ENCODE measurements at regions not wholly inside any gene's neighbourhood (a gene's known extent, or its start where the extent isn't known, plus 50 kb on each side); places are given as distances from the start of the nearest gene placed in this dataset.
"Not testable (repeated sequence)": the region's sequence is repeated elsewhere in the genome, so short reads cannot be mapped to it uniquely, and the experiment has no call there.

- Histone ChIP-seq H3K4me1 (ENCODE audit: low read length) (peaks cover 3% of the 10 kb centered on the region; the same call in 1 of the 2 replicates), H3K9ac (ENCODE audit: low read length) (no peak overlapping the region), H3K9me3 (ENCODE audit: insufficient read depth, low read length) (no peaks in the 10 kb centered on the region), H3K27ac (ENCODE audit: low read length) (no peak overlapping the region), H4K20me1 (ENCODE audit: insufficient read depth, low read length) (no peaks in the 10 kb centered on the region), H2AFZ (ENCODE audit: low read depth, low read length) (no peak overlapping the region), H3K4me2 (ENCODE audit: low read length) (no peak overlapping the region), H3K27me3 (ENCODE audit: low read depth, low read length) (peaks cover 17% of the 10 kb centered on the region), H3K79me2 (ENCODE audit: low read length) (no peaks in the 10 kb centered on the region), H3K36me3 (replicated peaks; ENCODE audit: low read depth, low read length) (no peaks in the 10 kb centered on the region), H3K4me3 (ENCODE audit: low read length) (no peak overlapping the region)
- no peak for TF ChIP-seq CTCF (IDR thresholded peaks at IDR 0.05; ENCODE audit: low read depth, low read length)
- no peak for TF ChIP-seq EZH2phosphoT487 (IDR thresholded peaks at IDR 0.05; ENCODE audit: low read depth)
Measured at GRCh38 chr13:44646044-44646443, 69.9 kb upstream of the TSC22D1 start.

- Histone ChIP-seq H3K79me2 (ENCODE audit: low read length) (no peaks in the 10 kb centered on the region), H4K20me1 (ENCODE audit: insufficient read depth, low read length) (no peaks in the 10 kb centered on the region), H3K36me3 (replicated peaks; ENCODE audit: low read depth, low read length) (no peaks in the 10 kb centered on the region), H3K27ac (ENCODE audit: low read length) (no peak overlapping the region), H3K9ac (ENCODE audit: low read length) (no peak overlapping the region), H3K4me3 (ENCODE audit: low read length) (no peak overlapping the region), H3K4me1 (ENCODE audit: low read length) (peaks cover 1% of the 10 kb centered on the region; the same call in 1 of the 2 replicates), H3K9me3 (ENCODE audit: insufficient read depth, low read length) (no peaks in the 10 kb centered on the region), H2AFZ (ENCODE audit: low read depth, low read length) (no peak overlapping the region), H3K4me2 (ENCODE audit: low read length) (no peak overlapping the region), H3K27me3 (ENCODE audit: low read depth, low read length) (peaks cover 10% of the 10 kb centered on the region)
- TF ChIP-seq EZH2phosphoT487 (IDR thresholded peaks at IDR 0.05; ENCODE audit: low read depth) (no peak), CTCF (IDR thresholded peaks at IDR 0.05; ENCODE audit: low read depth, low read length) (no peak)
Measured at GRCh38 chr13:44643256-44643655, 67.1 kb upstream of the TSC22D1 start.

- no peaks in the 10 kb centered on the region for H3K36me3 ChIP-seq (replicated peaks; ENCODE audit: low read depth, low read length)
- H3K4me1 ChIP-seq (ENCODE audit: low read length) = no peaks in the 10 kb centered on the region
- no peak overlapping the region for H3K27ac ChIP-seq (ENCODE audit: low read length)
- no peak overlapping the region for H3K4me3 ChIP-seq (ENCODE audit: low read length)
- TF ChIP-seq EZH2phosphoT487 (IDR thresholded peaks at IDR 0.05; ENCODE audit: low read depth) (no peak), CTCF (IDR thresholded peaks at IDR 0.05; ENCODE audit: low read depth, low read length) (no peak)
- H3K9ac ChIP-seq (ENCODE audit: low read length) = no peak overlapping the region
- H4K20me1 ChIP-seq (ENCODE audit: insufficient read depth, low read length) = no peaks in the 10 kb centered on the region
- no peaks in the 10 kb centered on the region for H3K9me3 ChIP-seq (ENCODE audit: insufficient read depth, low read length)
- no peaks in the 10 kb centered on the region for H3K27me3 ChIP-seq (ENCODE audit: low read depth, low read length)
- no peak overlapping the region for H2AFZ ChIP-seq (ENCODE audit: low read depth, low read length)
- H3K4me2 ChIP-seq (ENCODE audit: low read length) = no peak overlapping the region
- H3K79me2 ChIP-seq (ENCODE audit: low read length) = no peaks in the 10 kb centered on the region
Measured at GRCh38 chr13:44637581-44637980, 61.5 kb upstream of the TSC22D1 start.

GRCh38 chr13:44629465-44630183 lies 53.5 kb upstream of the TSC22D1 start:
- no peak for TF ChIP-seq EZH2phosphoT487 (IDR thresholded peaks at IDR 0.05; ENCODE audit: low read depth)
- no peak for TF ChIP-seq CTCF (IDR thresholded peaks at IDR 0.05; ENCODE audit: low read depth, low read length)
- no peaks in the 10 kb centered on the region for H3K79me2 ChIP-seq (ENCODE audit: low read length)
- no peak overlapping the region for H3K27ac ChIP-seq (ENCODE audit: low read length)
- no peak overlapping the region for H3K4me2 ChIP-seq (ENCODE audit: low read length)
- H3K36me3 ChIP-seq (replicated peaks; ENCODE audit: low read depth, low read length) = no peaks in the 10 kb centered on the region
- H3K4me1 ChIP-seq (ENCODE audit: low read length) = no peaks in the 10 kb centered on the region
- no peak overlapping the region for H3K9ac ChIP-seq (ENCODE audit: low read length)
- no peaks in the 10 kb centered on the region for H3K9me3 ChIP-seq (ENCODE audit: insufficient read depth, low read length)
- peaks cover 12% of the 10 kb centered on the region for H3K27me3 ChIP-seq (ENCODE audit: low read depth, low read length)
- no peaks in the 10 kb centered on the region for H4K20me1 ChIP-seq (ENCODE audit: insufficient read depth, low read length)
- H3K4me3 ChIP-seq (ENCODE audit: low read length) = no peak overlapping the region
- H2AFZ ChIP-seq (ENCODE audit: low read depth, low read length) = no peak overlapping the region

- H4K20me1 ChIP-seq (ENCODE audit: insufficient read depth, low read length); H3K4me1 ChIP-seq (ENCODE audit: low read length); H3K27ac ChIP-seq (ENCODE audit: low read length); H3K36me3 ChIP-seq (replicated peaks; ENCODE audit: low read depth, low read length); H3K4me2 ChIP-seq (ENCODE audit: low read length); H3K9ac ChIP-seq (ENCODE audit: low read length); H3K4me3 ChIP-seq (ENCODE audit: low read length); H3K79me2 ChIP-seq (ENCODE audit: low read length); H3K9me3 ChIP-seq (ENCODE audit: insufficient read depth, low read length); H2AFZ ChIP-seq (ENCODE audit: low read depth, low read length): not testable (repeated sequence)
- peaks cover 12% of the 10 kb centered on the region for H3K27me3 ChIP-seq (ENCODE audit: low read depth, low read length)
Measured at GRCh38 chr13:44628826-44629225, 52.7 kb upstream of the TSC22D1 start.
